HG02623 (cell line): ENCODE measurements at regions not wholly inside any gene's neighbourhood (a gene's known extent, or its start where the extent isn't known, plus 50 kb on each side); places are given as distances from the start of the nearest gene placed in this dataset.

Experiments used
- ATAC-seq: cut with Tn5 transposase; IDR thresholded peaks from one replicate; pipeline ENCODE4 v1.9.1; 2021; ENCODE audit warnings: moderate library complexity; ENCODE audit not compliant: unreplicated experiment

DNA sequence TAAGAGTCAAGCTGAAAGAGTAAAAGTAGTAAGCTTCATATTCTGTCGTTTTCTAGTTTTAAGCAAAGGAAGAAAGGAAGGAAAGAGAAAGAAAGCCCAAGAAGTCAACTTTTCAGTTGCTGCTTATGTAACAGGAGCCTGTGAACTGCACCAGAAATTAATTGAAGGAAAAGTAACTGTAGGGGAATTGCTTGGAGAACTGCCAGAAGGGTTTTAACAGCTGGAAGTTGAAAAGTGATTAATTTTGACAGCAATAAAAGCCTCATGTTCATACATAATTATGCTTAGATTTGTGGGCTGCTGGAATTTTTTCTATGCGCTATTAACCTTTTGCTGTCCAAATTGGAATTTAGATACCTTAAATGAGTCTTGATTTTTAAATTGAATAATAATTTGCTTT is 255.7 kb downstream of the ENC1 start:
- ATAC-seq, result no peak

GRCh38 chr5:74382987-74383593 is 257.4 kb downstream of the ENC1 start:
- ATAC-seq, result no peak

DNA sequence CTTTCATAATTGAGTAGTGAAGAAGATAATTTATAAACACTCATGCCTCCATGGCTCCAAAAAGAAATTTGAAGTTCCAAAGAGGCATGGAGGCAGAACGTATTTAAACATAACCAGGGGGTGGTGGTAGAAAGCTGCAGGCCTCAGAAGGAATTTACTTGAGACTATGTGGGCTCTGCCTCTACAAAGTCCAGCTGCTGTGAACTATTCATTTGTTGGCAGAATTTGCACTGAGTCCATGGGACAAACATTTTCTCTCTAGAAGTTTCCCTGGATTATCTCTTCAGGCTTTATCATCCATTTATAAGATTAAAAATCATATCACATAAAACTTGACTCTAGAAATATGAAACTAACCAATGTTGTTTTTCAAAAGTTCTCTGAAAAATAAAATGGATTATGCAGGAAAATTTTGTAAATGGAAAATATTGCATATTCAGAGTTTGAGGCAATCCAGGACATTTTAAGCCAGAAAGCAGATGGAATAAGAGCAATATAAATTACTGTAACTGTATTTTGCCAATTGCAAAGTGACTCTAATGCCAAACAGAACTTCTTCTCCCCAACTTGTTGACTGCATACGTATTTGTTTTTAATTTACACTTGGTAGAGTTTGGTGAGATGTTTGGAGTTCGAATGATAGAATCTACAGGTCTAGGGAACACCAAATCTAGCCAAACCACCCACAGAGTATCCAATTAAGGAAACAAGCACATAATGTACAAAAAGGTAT is 258.2 kb downstream of the ENC1 start:
- no peak for ATAC-seq

GRCh38 chr5:74380193-74380592 is 260.3 kb downstream of the ENC1 start:
- ATAC-seq, result no peak

GRCh38 chr5:74378464-74378863 is 262.1 kb downstream of the ENC1 start:
- no peak for ATAC-seq

- ATAC-seq, result no peak
Observed at GRCh38 chr5:74376187-74376586, 264.3 kb downstream of the ENC1 start.

GRCh38 chr5:74375271-74375670 is 265.3 kb downstream of the ENC1 start:
- ATAC-seq, result no peak

DNA sequence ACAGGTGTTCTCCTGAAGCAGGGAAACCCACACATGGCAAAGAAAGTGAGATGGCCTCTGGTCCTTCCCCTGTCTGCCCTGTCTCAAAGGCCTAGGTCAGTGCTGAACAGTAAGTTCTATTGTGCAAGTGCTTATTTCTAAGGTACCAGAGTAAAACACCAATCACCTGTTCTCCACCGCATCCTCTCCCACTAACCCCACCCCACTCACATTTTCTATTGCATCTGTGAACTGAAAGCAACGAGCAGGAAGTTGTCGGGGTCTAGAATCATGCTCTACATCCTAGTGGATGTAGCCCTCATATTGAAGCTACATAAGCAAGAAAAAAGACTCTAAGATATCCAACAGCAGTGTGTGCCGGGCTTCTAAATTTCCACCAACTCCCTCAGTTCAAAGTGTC is 265.9 kb downstream of the ENC1 start:
- ATAC-seq, result no peak

DNA sequence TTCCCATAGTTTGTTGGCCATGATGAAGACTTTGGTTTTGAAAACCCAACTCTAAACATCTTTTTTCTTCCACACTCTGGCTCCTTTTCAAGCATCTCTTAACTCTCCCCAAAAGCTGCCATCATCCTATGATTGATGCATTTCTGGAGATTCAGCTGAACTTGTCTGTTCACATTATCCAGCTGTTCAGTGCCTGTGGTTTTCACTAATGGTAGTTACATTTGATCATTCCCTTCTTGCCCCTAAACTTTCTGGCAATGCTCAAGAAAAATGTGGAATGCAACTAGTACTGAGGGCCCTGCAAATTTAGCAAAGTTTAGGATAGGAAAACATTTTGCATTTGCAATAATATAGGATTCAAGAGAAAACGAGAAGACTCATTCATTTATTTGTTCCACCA is 267.5 kb downstream of the ENC1 start:
- ATAC-seq, result no peak

DNA sequence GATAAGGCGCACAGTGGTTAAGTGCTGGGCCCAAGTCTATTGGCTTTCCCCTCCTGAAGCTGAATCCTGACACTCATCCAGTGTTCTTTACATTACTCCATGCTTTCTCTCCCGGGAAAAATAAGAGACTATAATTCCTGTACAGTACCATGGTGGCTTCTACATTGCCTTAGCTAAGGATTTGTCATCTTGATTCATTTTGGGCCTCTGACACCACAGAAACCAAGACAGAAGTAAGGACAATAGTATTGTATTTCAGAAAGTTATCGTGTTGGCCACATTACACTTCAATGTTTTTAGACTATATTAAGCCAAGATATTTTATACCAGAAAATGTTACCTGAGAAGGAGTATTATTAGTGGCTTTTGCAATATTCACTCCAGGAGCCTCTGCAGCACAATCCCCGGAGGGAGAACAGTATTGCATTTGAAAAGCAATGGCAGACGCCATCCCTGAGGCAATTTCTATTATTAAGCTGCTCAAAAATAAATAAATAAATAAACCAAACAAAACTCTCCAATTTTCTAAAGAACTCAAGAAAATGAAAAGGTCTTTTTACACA is 267.9 kb downstream of the ENC1 start:
- no peak for ATAC-seq

DNA sequence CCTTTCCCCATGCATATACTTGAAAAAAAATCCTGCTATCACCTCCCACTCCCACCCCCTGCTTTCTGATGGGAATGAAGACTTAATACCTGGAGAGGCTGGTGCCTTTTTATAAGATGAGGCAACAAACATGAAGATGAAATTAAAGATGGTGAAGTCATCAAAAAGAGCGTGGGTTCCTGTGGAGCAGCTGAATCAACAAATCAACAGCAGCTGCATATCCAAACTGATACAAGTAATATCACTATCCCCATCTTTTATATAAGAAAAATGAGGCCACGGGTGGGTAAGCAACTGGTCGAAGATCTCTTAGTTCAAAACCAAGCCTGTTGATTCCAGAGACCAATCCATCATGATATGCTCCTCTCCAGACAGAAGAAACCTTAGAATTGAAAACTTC is 268.5 kb downstream of the ENC1 start:
- no peak for ATAC-seq

DNA sequence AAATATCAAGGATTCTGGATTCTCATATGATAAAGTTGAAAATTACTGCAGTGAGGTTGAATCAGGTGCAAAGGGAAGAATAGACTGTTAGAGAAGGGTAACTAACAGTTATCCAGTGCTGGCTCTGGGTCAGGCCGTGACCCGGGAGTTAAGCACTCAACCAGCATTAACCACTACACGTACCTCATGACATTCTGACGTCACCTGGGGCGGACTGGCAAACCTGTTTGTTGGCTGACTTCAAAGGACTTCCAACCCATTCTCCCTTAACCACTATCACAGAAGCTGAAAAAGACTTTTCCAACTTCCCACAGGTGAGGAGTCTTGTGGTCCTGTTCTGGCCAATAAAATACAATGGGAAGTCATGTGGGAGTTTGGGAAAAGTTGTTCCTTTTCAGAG is 268.9 kb downstream of the ENC1 start:
- ATAC-seq, result no peak

DNA sequence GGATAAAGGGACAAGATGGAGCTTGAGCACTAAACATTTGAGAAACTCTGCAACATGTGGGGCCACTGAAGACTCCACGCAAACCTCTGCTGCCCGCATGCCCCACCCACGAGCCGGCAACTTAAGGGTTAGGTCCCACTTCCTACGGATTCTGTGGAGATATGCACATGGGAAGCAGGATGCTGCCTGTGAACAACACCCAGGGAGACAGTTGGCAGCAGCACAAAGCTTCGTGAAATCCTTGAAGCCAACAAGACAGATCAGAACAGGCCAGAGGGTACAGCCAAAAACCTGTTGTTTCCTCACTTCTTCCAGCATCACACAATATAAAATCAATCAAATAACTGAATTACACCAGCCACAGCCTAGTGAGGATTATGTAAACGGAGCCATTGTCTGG is 270.4 kb downstream of the ENC1 start:
- no peak for ATAC-seq

GRCh38 chr5:74369173-74369572 is 271.4 kb downstream of the ENC1 start:
- ATAC-seq, result no peak

- no peak for ATAC-seq
Observed at GRCh38 chr5:74367934-74368333, 272.6 kb downstream of the ENC1 start.

- no peak for ATAC-seq
Observed at GRCh38 chr5:74367241-74367733, 273.2 kb downstream of the ENC1 start.

DNA sequence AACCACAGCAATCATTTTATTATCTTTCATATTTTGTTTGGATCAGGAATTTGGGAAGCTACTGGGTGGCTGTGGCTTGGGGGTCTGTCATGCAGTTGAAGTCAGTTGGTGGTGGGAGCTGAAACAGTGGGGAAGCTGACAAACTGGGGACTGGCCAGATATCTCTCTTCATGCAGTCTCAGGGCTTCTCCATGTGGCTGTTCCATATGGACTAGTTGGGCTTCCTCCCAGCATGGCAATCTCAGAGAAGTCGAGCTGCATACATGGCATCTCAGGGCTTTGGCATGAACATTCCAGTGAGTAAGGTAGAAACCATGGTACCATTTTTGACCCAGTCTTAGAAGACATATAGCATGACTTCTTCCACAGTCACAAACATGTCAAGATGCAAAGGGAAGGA is 274.8 kb downstream of the ENC1 start:
- no peak for ATAC-seq

DNA sequence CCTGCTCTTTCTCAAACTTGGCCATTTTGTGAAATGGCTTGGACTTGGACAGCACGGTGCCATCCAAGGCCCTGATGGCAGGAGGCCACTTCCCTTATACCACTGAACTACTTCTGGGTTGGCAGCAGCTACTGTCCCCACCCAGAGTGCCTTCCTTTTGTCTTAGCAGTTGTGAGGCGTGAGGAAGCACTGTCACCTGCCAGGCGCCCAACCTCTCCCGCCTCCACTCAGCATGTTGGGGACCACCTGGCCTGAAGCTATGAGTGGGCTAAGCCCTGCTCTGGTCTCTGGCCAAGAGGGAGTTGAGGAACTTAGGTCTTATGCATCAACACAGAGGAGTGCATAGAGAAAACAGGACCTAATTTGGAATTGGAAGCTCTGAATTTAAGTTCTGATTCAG is 276.0 kb downstream of the ENC1 start:
- ATAC-seq, result no peak

DNA sequence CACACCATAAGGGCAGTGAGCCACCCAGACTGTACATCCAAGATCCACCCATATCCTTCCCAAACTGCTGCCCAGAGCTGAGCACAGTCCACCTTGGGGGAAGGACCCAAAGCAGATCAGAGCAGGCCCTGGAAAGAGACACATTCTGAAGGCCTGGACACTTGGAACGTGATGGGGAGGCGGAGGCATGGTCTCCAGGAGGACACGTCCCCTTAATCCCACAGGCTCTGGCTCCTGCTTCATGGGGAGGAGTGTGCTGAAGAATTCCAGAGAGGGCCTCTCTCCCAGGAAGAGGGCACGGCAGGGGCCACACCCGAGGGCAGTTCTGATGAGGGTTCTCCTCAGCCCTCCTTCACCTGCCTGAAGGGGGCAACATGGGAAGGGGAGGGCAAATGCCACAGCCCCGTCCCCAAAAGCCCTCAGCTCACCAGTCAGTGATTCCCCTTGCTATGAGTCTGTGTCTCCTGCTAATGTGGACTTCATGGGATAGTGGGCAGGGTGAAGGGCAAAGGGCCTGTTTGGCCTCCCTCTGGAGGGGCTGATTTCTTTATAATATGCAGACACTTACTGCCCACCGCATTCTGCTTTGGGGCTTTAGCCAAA is 276.8 kb downstream of the ENC1 start:
- no peak for ATAC-seq

GRCh38 chr5:74361406-74362358 is 278.8 kb downstream of the ENC1 start:
- no peak for ATAC-seq
